Fibroblast of the aortic adventitia (primary cell): ENCODE measurements at regions not wholly inside any gene's neighbourhood (a gene's known extent, or its start where the extent isn't known, plus 50 kb on each side); places are given as distances from the start of the nearest gene placed in this dataset.

Source experiments
- DNase-seq: peaks from one replicate; pipeline ENCODE4 v3.0.0-alpha.2; 2010; ENCODE audit warnings: low read depth
- H3K4me3 ChIP-seq: 2 replicates; pipeline ENCODE4 v1.5.1; 2011; ENCODE audit warnings: low read depth, mild to moderate bottlenecking, control low read depth, low read length, moderate library complexity
- TF ChIP-seq, protein P1 (sequence below): IDR thresholded peaks from 2 replicates; pipeline ENCODE4 v1.5.1; 2011; ENCODE audit warnings: mild to moderate bottlenecking, low read length, control low read depth, inconsistent platforms; ENCODE audit not compliant: insufficient read depth

GRCh38 chr14:29030121-29030520 lies 263.5 kb downstream of the FOXG1 start:
- no peak for DNase-seq
- TF ChIP-seq, protein P1, sequence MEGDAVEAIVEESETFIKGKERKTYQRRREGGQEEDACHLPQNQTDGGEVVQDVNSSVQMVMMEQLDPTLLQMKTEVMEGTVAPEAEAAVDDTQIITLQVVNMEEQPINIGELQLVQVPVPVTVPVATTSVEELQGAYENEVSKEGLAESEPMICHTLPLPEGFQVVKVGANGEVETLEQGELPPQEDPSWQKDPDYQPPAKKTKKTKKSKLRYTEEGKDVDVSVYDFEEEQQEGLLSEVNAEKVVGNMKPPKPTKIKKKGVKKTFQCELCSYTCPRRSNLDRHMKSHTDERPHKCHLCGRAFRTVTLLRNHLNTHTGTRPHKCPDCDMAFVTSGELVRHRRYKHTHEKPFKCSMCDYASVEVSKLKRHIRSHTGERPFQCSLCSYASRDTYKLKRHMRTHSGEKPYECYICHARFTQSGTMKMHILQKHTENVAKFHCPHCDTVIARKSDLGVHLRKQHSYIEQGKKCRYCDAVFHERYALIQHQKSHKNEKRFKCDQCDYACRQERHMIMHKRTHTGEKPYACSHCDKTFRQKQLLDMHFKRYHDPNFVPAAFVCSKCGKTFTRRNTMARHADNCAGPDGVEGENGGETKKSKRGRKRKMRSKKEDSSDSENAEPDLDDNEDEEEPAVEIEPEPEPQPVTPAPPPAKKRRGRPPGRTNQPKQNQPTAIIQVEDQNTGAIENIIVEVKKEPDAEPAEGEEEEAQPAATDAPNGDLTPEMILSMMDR: no peak
- no peak overlapping the region for H3K4me3 ChIP-seq

DNA sequence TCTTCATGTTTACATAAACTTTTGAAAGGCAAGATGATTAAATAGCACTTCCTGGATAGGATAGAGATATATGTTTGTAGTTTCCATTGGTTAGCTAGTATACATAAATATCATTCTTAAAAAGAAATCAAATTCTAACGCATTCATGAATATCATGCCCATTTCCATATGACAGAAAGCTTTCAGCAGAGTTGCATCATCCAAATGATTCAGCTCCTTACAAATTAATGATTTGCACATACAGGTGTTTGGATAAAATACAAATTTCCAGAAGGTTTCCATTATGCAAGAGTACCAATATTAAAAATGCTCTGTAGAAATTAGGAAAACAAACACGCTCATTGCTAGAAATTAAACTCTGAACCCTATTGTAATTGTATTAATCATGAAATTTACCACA lies 264.4 kb downstream of the FOXG1 start:
- no peak for DNase-seq
- TF ChIP-seq, protein P1: no peak
- H3K4me3 ChIP-seq: no peak overlapping the region

DNA sequence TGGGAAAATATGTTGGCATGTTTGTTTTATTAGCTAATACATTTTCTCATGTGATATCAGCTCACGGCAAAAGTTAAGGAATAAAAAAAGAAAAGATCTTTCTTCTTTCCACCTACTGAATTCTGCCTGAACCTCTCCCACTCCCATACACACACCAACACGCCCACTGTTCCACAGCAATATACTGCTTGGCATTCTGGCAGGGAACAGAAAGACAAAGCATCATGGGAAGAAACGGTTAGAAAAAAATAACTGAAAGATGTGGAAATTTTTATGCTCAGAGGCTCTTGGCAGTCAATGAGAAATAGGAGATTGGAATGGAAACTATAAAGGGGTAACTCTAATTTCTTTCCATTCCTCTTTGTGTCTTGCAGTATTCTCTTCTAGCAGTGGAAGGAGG lies 268.5 kb downstream of the FOXG1 start:
- H3K4me3 ChIP-seq: no peak overlapping the region
- TF ChIP-seq, protein P1: no peak
- DNase-seq: peak; percentile 34

GRCh38 chr14:29037411-29037810 lies 270.8 kb downstream of the FOXG1 start:
- TF ChIP-seq, protein P1: no peak
- no peak overlapping the region for H3K4me3 ChIP-seq
- DNase-seq: no peak

GRCh38 chr14:29039171-29039570 lies 272.6 kb downstream of the FOXG1 start:
- TF ChIP-seq, protein P1: no peak
- no peak overlapping the region for H3K4me3 ChIP-seq

DNA sequence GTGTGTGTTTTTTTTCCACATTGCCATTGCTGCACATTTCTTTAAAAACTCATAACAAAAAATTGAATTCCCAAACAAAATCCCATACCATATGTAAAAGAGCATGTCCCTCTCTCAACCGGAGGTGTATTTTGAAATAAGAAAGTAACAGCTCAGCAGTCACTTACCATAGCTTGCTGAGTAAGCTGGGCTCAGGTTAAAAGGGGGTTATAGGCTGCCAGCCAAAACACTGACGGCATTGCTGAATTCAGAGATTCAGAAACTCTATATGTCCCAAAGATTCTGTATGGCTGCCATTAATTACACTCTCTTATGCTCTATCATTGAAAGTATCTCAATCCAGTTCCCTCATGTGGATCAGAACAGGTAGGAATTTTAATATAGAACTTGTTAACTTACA lies 276.0 kb downstream of the FOXG1 start:
- TF ChIP-seq, protein P1: no peak
- DNase-seq: no peak
- no peak overlapping the region for H3K4me3 ChIP-seq

More at GRCh38 chr14:29039171-29039570, 272.6 kb downstream of the FOXG1 start:
- peak; percentile 33 for DNase-seq

GRCh38 chr14:29043737-29044136 lies 277.1 kb downstream of the FOXG1 start:
- TF ChIP-seq, protein P1: no peak
- no peak for DNase-seq
- no peak overlapping the region for H3K4me3 ChIP-seq
